GM23338 (cell line): ENCODE measurements at regions not wholly inside any gene's neighbourhood (a gene's known extent, or its start where the extent isn't known, plus 50 kb on each side); places are given as distances from the start of the nearest gene placed in this dataset.

Experiments used
- ATAC-seq: fragments of 200-7000 bp; cut with Tn5 transposase; 3 replicates; pipeline ENCODE4 v1.9.1; 2020
- DNase-seq: peaks from one replicate; pipeline ENCODE4 v3.0.0-alpha.2; 2015; ENCODE audit warnings: low spot score
- H2AFZ ChIP-seq: fragments of 200-600 bp; sonication (generic); 2 replicates; pipeline ENCODE4 v1.8.0; 2016; ENCODE audit warnings: antibody characterized with exemption, mild to moderate bottlenecking, moderate library complexity
- H3F3A ChIP-seq: fragments of 200-600 bp; sonication (generic); replicated peaks from 2 replicates; pipeline ENCODE4 v1.8.0; 2017; ENCODE audit warnings: antibody characterized with exemption, mixed run types, low read depth
- H3K27ac ChIP-seq: fragments of 200-600 bp; sonication (generic); 2 replicates; pipeline ENCODE4 v1.6.1; 2016; ENCODE audit warnings: low read depth
- H3K27me3 ChIP-seq: fragments of 200-600 bp; sonication (generic); 2 replicates; pipeline ENCODE4 v1.8.0; 2016; ENCODE audit warnings: mild to moderate bottlenecking, mixed run types, moderate library complexity; ENCODE audit not compliant: insufficient read depth
- H3K36me3 ChIP-seq: fragments of 200-600 bp; sonication (generic); 2 replicates; pipeline ENCODE4 v1.8.0; 2016; ENCODE audit warnings: mild to moderate bottlenecking; ENCODE audit not compliant: insufficient read depth
- H3K4me1 ChIP-seq: fragments of 200-600 bp; sonication (generic); 2 replicates; pipeline ENCODE4 v1.8.0; 2016; ENCODE audit warnings: mild to moderate bottlenecking, moderate library complexity; ENCODE audit not compliant: insufficient read depth
- H3K4me2 ChIP-seq: fragments of 200-600 bp; sonication (generic); 2 replicates; pipeline ENCODE4 v1.7.1; 2017; ENCODE audit warnings: mixed run types
- H3K4me3 ChIP-seq: fragments of 200-600 bp; sonication (generic); 2 replicates; pipeline ENCODE4 v1.6.1; 2016; ENCODE audit warnings: mixed run types
- H3K79me2 ChIP-seq: fragments of 200-600 bp; sonication (generic); replicated peaks from 2 replicates; pipeline ENCODE4 v1.8.0; 2017; ENCODE audit warnings: mild to moderate bottlenecking; ENCODE audit not compliant: insufficient read depth
- H3K9me2 ChIP-seq: fragments of 200-600 bp; sonication (generic); 2 replicates; pipeline ENCODE4 v1.8.0; 2017; ENCODE audit not compliant: insufficient read depth
- H4K20me1 ChIP-seq: fragments of 200-600 bp; sonication (generic); replicated peaks from 2 replicates; pipeline ENCODE4 v1.8.0; 2017; ENCODE audit warnings: mild to moderate bottlenecking; ENCODE audit not compliant: insufficient read depth
- H3K27ac Mint-ChIP-seq: 2 replicates; pipeline ENCODE4 v1.8.0; 2020; ENCODE audit warnings: inconsistent platforms, mild to moderate bottlenecking, moderate library complexity, mixed read lengths
- H3K27me3 Mint-ChIP-seq: 3 replicates; pipeline ENCODE4 v1.8.0; 2022; ENCODE audit warnings: low read depth, mild to moderate bottlenecking, moderate library complexity, mixed read lengths, inconsistent platforms; ENCODE audit not compliant: insufficient read depth, poor library complexity
- H3K36me3 Mint-ChIP-seq: 3 replicates; pipeline ENCODE4 v1.8.0; 2021; ENCODE audit warnings: low read depth, mild to moderate bottlenecking, inconsistent platforms, moderate library complexity, mixed read lengths
- H3K4me1 Mint-ChIP-seq: 3 replicates; pipeline ENCODE4 v1.8.0; 2020; ENCODE audit warnings: mild to moderate bottlenecking, inconsistent platforms, mixed read lengths
- H3K4me3 Mint-ChIP-seq: 3 replicates; pipeline ENCODE4 v1.8.0; 2021; ENCODE audit warnings: moderate library complexity, mild to moderate bottlenecking, inconsistent platforms, mixed read lengths
- H3K9me3 Mint-ChIP-seq: 3 replicates; pipeline ENCODE4 v1.8.0; 2020; ENCODE audit warnings: moderate library complexity, mild to moderate bottlenecking, inconsistent platforms, mixed read lengths
- CTCF ChIP-seq, 2 experiments: fragments of 200-600 bp in 1 of 2; sonication (generic) in 1 of 2; conservative IDR thresholded peaks; 2 replicates each; pipeline versions ENCODE4 v1.5.1 to v1.6.1; 2016 to 2017; ENCODE audit warnings: antibody characterized with exemption in 2 of 2, low read depth in 2 of 2, mild to moderate bottlenecking in 2 of 2, moderate library complexity in 1 of 2
- ETS1 ChIP-seq: IDR thresholded peaks from 2 replicates; pipeline ENCODE4 v1.6.1; 2016; ENCODE audit warnings: antibody characterized with exemption
- EZH2 ChIP-seq: fragments of 200-600 bp; sonication (generic); IDR thresholded peaks from one replicate; pipeline ENCODE4 v1.8.0; 2017; ENCODE audit warnings: antibody characterized with exemption, mild to moderate bottlenecking, low read depth; ENCODE audit not compliant: unreplicated experiment
- JUNB ChIP-seq: IDR thresholded peaks from one replicate; pipeline ENCODE4 v1.6.1; 2016; ENCODE audit warnings: antibody characterized with exemption; ENCODE audit not compliant: unreplicated experiment
- NANOG ChIP-seq: IDR thresholded peaks from 2 replicates; pipeline ENCODE4 v1.6.1; 2016; ENCODE audit warnings: antibody characterized with exemption, borderline replicate concordance
- POLR2AphosphoS5 ChIP-seq: IDR thresholded peaks from 2 replicates; pipeline ENCODE4 v1.6.1; 2016; ENCODE audit warnings: antibody characterized with exemption, low read depth
- REST ChIP-seq: IDR thresholded peaks from one replicate; pipeline ENCODE4 v1.6.1; 2018; ENCODE audit warnings: antibody characterized with exemption; ENCODE audit not compliant: unreplicated experiment
- STAT1 ChIP-seq: IDR thresholded peaks from one replicate; pipeline ENCODE4 v1.6.1; 2016; ENCODE audit warnings: antibody characterized with exemption; ENCODE audit not compliant: unreplicated experiment
- ZNF114 ChIP-seq: fragments of 250-450 bp; sonication (Bioruptor Pico); IDR thresholded peaks from 2 replicates; pipeline ENCODE4 v1.5.0; 2020; ENCODE audit warnings: mild to moderate bottlenecking, moderate library complexity
- ZNF331 ChIP-seq: fragments of 250-450 bp; sonication (Bioruptor Pico); IDR thresholded peaks from 2 replicates; pipeline ENCODE4 v1.5.0; 2020; ENCODE audit warnings: low read depth, mild to moderate bottlenecking, moderate library complexity
- ZNF462 ChIP-seq: fragments of 250-450 bp; sonication (Bioruptor Pico); IDR thresholded peaks from 2 replicates; pipeline ENCODE4 v1.5.0; 2020; ENCODE audit warnings: mild to moderate bottlenecking, moderate library complexity

- DNase-seq (no peak), ATAC-seq (no peak)
- no peaks in the 10 kb centered on the region for H3K36me3 ChIP-seq
- H3K27me3 Mint-ChIP-seq: no peaks in the 10 kb centered on the region
- H3K27me3 ChIP-seq: no peaks in the 10 kb centered on the region
- no peak for TF ChIP-seq EZH2
- TF ChIP-seq CTCF (conservative IDR thresholded peaks at IDR 0.05; ENCODE audit: low read depth in 2 of 2): no peak
- TF ChIP-seq ZNF331 (CRISPR knock-in tag): no peak
- TF ChIP-seq REST: no peak
- TF ChIP-seq ZNF114 (CRISPR knock-in tag): no peak
- no peak for TF ChIP-seq ZNF462 (CRISPR knock-in tag)
- no peak for TF ChIP-seq POLR2AphosphoS5
- TF ChIP-seq ETS1: no peak
- no peak for TF ChIP-seq STAT1
- TF ChIP-seq JUNB: no peak
- TF ChIP-seq NANOG: no peak
- no peaks in the 10 kb centered on the region for H3K36me3 Mint-ChIP-seq
- H2AFZ ChIP-seq: no peak overlapping the region
- H3K9me2 ChIP-seq: no peaks in the 10 kb centered on the region
- no peaks in the 10 kb centered on the region for H3K4me1 ChIP-seq
- no peaks in the 10 kb centered on the region for H3K79me2 ChIP-seq
- no peak overlapping the region for H3K4me3 Mint-ChIP-seq
- H3K27ac Mint-ChIP-seq: no peak overlapping the region
- H3K4me1 Mint-ChIP-seq: peaks cover 25% of the 10 kb centered on the region
- no peak overlapping the region for H3K27ac ChIP-seq
- no peaks in the 10 kb centered on the region for H4K20me1 ChIP-seq
- H3F3A ChIP-seq: no peaks in the 10 kb centered on the region
- no peak overlapping the region for H3K4me2 ChIP-seq
- H3K4me3 ChIP-seq: no peak overlapping the region
- H3K9me3 Mint-ChIP-seq: no peaks in the 10 kb centered on the region
These were observed 336.0 kb upstream of the ONECUT1 start for GRCh38 chr15:53126144-53126543.
